MM.1S (cell line): ENCODE measurements at regions not wholly inside any gene's neighbourhood (a gene's known extent, or its start where the extent isn't known, plus 50 kb on each side); places are given as distances from the start of the nearest gene placed in this dataset.

Experiments
- EZH2phosphoT487 ChIP-seq: fragments of 300-600 bp; sonication (generic); IDR thresholded peaks from 2 replicates; pipeline ENCODE4 v1.6.1; 2018; ENCODE audit warnings: antibody characterized with exemption, low read length
- TF ChIP-seq, protein P1 (sequence below): fragments of 300-600 bp; sonication (generic); IDR thresholded peaks from 2 replicates; pipeline ENCODE4 v1.5.1; 2016; ENCODE audit warnings: antibody characterized with exemption, low read length, mixed read lengths

DNA sequence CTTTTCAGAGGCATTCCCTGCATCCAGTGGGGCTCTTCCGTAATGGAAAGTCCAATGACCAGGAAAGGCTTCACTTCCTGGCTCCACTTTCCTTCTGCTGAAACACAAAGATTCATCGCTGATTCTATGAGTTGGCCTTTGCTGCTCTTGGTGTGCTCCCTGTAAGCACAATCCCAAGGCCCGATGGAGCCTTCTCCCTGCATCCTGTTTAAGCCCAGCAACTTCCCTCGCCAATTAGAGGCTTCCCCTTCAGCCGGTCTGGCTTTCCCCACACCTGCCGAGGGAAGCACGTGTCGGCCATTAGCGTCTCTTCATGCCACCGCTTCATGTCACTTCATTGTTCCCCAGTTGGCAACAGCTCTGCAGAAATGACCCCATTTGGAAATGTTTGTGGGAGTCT is 693.9 kb downstream of the MED13L start:
- TF ChIP-seq, protein P1, sequence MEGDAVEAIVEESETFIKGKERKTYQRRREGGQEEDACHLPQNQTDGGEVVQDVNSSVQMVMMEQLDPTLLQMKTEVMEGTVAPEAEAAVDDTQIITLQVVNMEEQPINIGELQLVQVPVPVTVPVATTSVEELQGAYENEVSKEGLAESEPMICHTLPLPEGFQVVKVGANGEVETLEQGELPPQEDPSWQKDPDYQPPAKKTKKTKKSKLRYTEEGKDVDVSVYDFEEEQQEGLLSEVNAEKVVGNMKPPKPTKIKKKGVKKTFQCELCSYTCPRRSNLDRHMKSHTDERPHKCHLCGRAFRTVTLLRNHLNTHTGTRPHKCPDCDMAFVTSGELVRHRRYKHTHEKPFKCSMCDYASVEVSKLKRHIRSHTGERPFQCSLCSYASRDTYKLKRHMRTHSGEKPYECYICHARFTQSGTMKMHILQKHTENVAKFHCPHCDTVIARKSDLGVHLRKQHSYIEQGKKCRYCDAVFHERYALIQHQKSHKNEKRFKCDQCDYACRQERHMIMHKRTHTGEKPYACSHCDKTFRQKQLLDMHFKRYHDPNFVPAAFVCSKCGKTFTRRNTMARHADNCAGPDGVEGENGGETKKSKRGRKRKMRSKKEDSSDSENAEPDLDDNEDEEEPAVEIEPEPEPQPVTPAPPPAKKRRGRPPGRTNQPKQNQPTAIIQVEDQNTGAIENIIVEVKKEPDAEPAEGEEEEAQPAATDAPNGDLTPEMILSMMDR = no peak
- TF ChIP-seq EZH2phosphoT487 = no peak
